Epithelial cell of esophagus (primary cell): ENCODE measurements at regions not wholly inside any gene's neighbourhood (a gene's known extent, or its start where the extent isn't known, plus 50 kb on each side); places are given as distances from the start of the nearest gene placed in this dataset.

Source experiments
- DNase-seq: peaks from one replicate; pipeline ENCODE4 v3.0.0; 2010; ENCODE audit warnings: low read depth
- H3K4me3 ChIP-seq: 2 replicates; pipeline ENCODE4 v1.5.1; 2011; ENCODE audit warnings: mild to moderate bottlenecking, low read length, control low read depth
- CTCF ChIP-seq: IDR thresholded peaks from 2 replicates; pipeline ENCODE4 v1.5.1; 2011; ENCODE audit warnings: low read depth, mild to moderate bottlenecking, low read length, control low read depth, inconsistent platforms; ENCODE audit not compliant: insufficient read depth; ENCODE audit errors: missing control alignments

- no peak for DNase-seq
- no peak overlapping the region for H3K4me3 ChIP-seq
- no peak for TF ChIP-seq CTCF
Observed at GRCh38 chr15:38090678-38091077, 156.2 kb downstream of the TMCO5A start.

DNA sequence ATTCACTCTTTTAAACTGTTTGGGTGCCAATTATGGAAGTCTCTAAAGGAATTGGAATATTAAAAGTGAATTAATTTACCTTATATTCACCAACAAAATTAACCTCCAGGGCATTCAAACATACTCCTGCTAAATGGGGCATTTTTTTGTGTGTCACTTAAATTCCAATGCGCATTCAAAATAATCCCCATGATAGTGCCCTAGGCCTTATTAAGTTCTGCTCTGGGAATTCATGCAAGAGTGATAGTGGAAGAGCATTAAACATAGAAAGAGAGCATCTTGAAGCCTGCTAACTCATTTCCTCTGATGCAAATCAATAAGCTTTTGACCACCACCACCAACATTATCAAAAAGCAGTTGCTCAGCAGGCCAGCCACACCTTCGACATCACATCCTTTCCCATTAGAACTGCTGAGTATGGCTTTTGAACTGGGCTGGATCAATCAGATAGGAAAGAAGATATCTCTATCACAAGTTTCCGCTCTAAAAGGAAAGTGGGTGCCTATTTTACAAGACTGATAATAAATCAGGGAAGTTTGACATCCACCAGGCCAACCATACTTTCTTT, 156.7 kb downstream of the TMCO5A start:
- TF ChIP-seq CTCF, result no peak
- H3K4me3 ChIP-seq, result no peak overlapping the region
- DNase-seq, result no peak

DNA sequence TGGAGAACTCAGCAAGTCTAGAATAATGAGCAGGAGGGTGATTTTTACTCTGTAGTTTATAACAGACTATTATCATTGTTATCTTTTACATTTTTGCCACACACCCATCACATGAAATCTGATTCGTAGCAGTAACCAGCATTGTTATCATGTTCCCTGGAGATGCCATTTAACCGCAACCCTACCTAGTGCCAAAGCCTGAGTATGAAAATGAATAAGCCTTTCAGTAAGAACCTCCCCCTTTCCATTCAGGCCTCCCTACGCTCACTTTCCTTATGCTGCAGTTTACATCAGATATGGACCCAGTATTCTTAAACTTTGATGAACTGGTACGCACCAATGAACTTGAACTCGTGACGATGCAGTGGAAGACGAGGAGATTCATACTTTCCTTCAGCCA, 158.7 kb upstream of the SPRED1 start:
- TF ChIP-seq CTCF, result no peak
- no peak overlapping the region for H3K4me3 ChIP-seq
- no peak for DNase-seq

DNA sequence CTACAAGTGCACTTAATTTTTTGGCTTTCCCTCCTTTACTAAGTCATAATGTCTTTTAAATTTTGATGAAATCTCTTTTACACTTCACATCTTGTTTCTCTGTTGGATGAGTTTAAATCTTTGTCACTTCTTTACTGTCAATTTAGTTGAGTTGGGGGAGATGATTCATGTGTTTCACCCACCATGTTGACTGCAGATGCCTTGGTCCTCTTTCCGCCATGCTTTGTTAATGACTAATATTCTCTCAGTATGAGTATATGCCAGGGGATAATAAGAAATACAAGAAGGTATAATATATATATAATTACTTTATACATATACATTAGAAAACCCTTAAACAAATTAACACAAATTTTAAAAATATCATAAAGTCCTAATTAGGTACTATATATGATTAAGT, 149.7 kb upstream of the SPRED1 start:
- DNase-seq, result no peak
- TF ChIP-seq CTCF, result no peak
- H3K4me3 ChIP-seq, result no peak overlapping the region

DNA sequence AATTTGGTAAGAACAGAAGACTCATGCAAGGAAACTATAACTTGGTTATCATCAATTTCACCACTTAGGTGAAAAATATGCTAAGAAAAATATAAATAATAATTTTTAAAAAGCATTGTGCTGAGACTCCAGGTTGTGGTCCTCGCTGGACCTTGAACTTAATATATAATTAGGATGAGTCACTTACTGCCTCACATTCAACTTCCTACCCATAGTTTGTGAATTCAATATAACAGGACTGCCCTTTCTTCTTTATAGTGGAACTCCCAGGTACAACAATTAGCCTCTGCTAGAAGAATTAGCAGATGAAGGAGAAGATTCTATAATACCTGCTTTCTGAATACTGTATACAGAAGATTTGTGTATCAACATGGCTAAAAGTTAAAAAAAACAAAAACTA, 149.1 kb upstream of the SPRED1 start:
- no peak for DNase-seq
- no peak overlapping the region for H3K4me3 ChIP-seq
- TF ChIP-seq CTCF, result no peak

GRCh38 chr15:38111070-38111469, 141.6 kb upstream of the SPRED1 start:
- no peak overlapping the region for H3K4me3 ChIP-seq
- DNase-seq, result no peak
- no peak for TF ChIP-seq CTCF

- H3K4me3 ChIP-seq, result no peak overlapping the region
- TF ChIP-seq CTCF, result no peak
- DNase-seq, result no peak
Observed at GRCh38 chr15:38112406-38112805, 140.2 kb upstream of the SPRED1 start.
